HCT116 (cell line): ENCODE measurements at regions not wholly inside any gene's neighbourhood (a gene's known extent, or its start where the extent isn't known, plus 50 kb on each side); places are given as distances from the start of the nearest gene placed in this dataset.

Experiments
- ATAC-seq: fragments of 200-7000 bp; cut with Tn5 transposase; 2 replicates; pipeline ENCODE4 v1.9.1; 2020; ENCODE audit warnings: mild to moderate bottlenecking, moderate library complexity
- BruUV-seq: library from RNA; stranded (reverse); fragments of 400-500 nt; replicated peaks from 2 replicates; lab custom pipeline; 2021; lab: Mats Ljungman, UMichigan
- CTCF ChIA-PET: fragments of 300-600 bp; sonication (Branson Sonifier 250); formaldehyde crosslinking; loops from one replicate; lab custom pipeline; 2021; ENCODE audit warnings: antibody characterized with exemption; lab: Charles Lee
- POLR2A ChIA-PET: fragments of 300-600, 350-600 bp; sonication (Branson Sonifier 250); formaldehyde crosslinking; loops from one replicate; lab custom pipeline; 2021; ENCODE audit warnings: antibody characterized with exemption; lab: Charles Lee
- RAD21 ChIA-PET, 2 experiments: fragments of 300-600 bp; sonication (Branson Sonifier 250); formaldehyde crosslinking; loops; one replicate each; lab custom pipeline; 2023; ENCODE audit warnings: low total read pairs in 2 of 2; ENCODE audit not compliant: uncharacterized antibody in 2 of 2, unreplicated experiment in 2 of 2, low non-redundant PET in 1 of 2; lab: Charles Lee
- DNase-seq: peaks from one replicate; pipeline ENCODE4 v3.0.0-alpha.2; 2010; ENCODE audit warnings: low read depth, low spot score
- H2AFZ ChIP-seq: fragments of 200-600 bp; shearing (Covaris generic), sonication (generic); 2 replicates; pipeline ENCODE4 v1.6.1; 2017; ENCODE audit warnings: low read depth, mixed run types, mixed read lengths, antibody characterized with exemption, low read length; ENCODE audit not compliant: poor library complexity, severe bottlenecking
- H3K27ac ChIP-seq: 2 replicates; pipeline ENCODE4 v1.5.1; 2012; ENCODE audit warnings: low read depth, low read length
- H3K27me3 ChIP-seq: fragments of 200-600 bp; sonication (generic); 2 replicates; pipeline ENCODE4 v1.6.1; 2016; ENCODE audit warnings: mixed run types, low read length, mixed read lengths; ENCODE audit not compliant: insufficient read depth
- H3K36me3 ChIP-seq, 2 experiments: fragments of 200-500 bp in 1 of 2; fragments of 200-600 bp in 1 of 2; sonication (Bioruptor generic) in 1 of 2; sonication (generic) in 1 of 2; 2 replicates each; pipeline versions ENCODE4 v1.5.1 to v1.6.1; 2014 to 2016; ENCODE audit warnings: low read length in 2 of 2, inconsistent platforms in 1 of 2, mixed read lengths in 1 of 2, mixed run types in 1 of 2; ENCODE audit not compliant: insufficient read depth in 2 of 2, control insufficient read depth in 1 of 2
- H3K4me1 ChIP-seq, 2 experiments: fragments of 200-600 bp in 1 of 2; sonication (generic) in 1 of 2; 2 replicates each; pipeline versions ENCODE4 v1.5.1 to v1.6.1; 2012 to 2017; ENCODE audit warnings: low read length in 2 of 2, inconsistent platforms in 1 of 2, mild to moderate bottlenecking in 1 of 2, mixed read lengths in 1 of 2, mixed run types in 1 of 2, moderate library complexity in 1 of 2; ENCODE audit not compliant: insufficient read depth in 2 of 2, control insufficient read depth in 1 of 2
- H3K4me2 ChIP-seq: fragments of 200-600 bp; sonication (generic); 2 replicates; pipeline ENCODE4 v1.6.1; 2017; ENCODE audit warnings: mixed run types, low read length, mixed read lengths
- H3K4me3 ChIP-seq, 2 experiments: fragments of 200-600 bp in 1 of 2; sonication (generic) in 1 of 2; replicated peaks in 1 of 2; 2 replicates each; pipeline ENCODE4 v1.5.1; 2011 to 2016; ENCODE audit warnings: low read length in 2 of 2, control low read depth in 1 of 2, low read depth in 1 of 2, mild to moderate bottlenecking in 1 of 2, mixed read lengths in 1 of 2, mixed run types in 1 of 2
- H3K79me2 ChIP-seq: fragments of 200-600 bp; sonication (generic); 2 replicates; pipeline ENCODE4 v1.6.1; 2017; ENCODE audit warnings: mild to moderate bottlenecking, mixed run types, low read length, moderate library complexity, mixed read lengths; ENCODE audit not compliant: insufficient read depth
- H3K9ac ChIP-seq: fragments of 200-600 bp; sonication (generic); 2 replicates; pipeline ENCODE4 v1.6.1; 2016; ENCODE audit warnings: low read length, mixed read lengths
- H3K9me2 ChIP-seq: fragments of 200-600 bp; sonication (generic), shearing (Covaris generic); 2 replicates; pipeline ENCODE4 v1.6.1; 2017; ENCODE audit warnings: mixed run types, mild to moderate bottlenecking, moderate library complexity; ENCODE audit not compliant: insufficient read depth
- H3K9me3 ChIP-seq, 2 experiments: fragments of 200-500 bp in 1 of 2; fragments of 200-600 bp in 1 of 2; sonication (Bioruptor generic) in 1 of 2; sonication (generic) in 1 of 2; 2 replicates each; pipeline ENCODE4 v1.6.1; 2014 to 2017; ENCODE audit warnings: low read length in 2 of 2, mixed read lengths in 2 of 2, inconsistent platforms in 1 of 2, low read depth in 1 of 2, mild to moderate bottlenecking in 1 of 2, mixed run types in 1 of 2, moderate library complexity in 1 of 2; ENCODE audit not compliant: control insufficient read depth in 1 of 2, insufficient read depth in 1 of 2
- H4K20me1 ChIP-seq: fragments of 200-600 bp; sonication (generic), shearing (Covaris generic); 2 replicates; pipeline ENCODE4 v1.6.1; 2017; ENCODE audit warnings: mixed run types, mild to moderate bottlenecking, moderate library complexity; ENCODE audit not compliant: insufficient read depth
- CEBPB ChIP-seq: IDR thresholded peaks from 2 replicates; pipeline ENCODE4 v1.6.1; 2012; ENCODE audit warnings: low read depth
- ELF1 ChIP-seq: IDR thresholded peaks from 2 replicates; pipeline ENCODE4 v1.6.1; 2012; ENCODE audit warnings: low read depth, borderline replicate concordance
- EZH2phosphoT487 ChIP-seq: fragments of 200-600 bp; IDR thresholded peaks from 2 replicates; pipeline ENCODE4 v1.6.1; 2018; ENCODE audit warnings: antibody characterized with exemption, borderline replicate concordance
- JUND ChIP-seq: IDR thresholded peaks from 2 replicates; pipeline ENCODE4 v1.6.1; 2012
- POLR2AphosphoS5 ChIP-seq: IDR thresholded peaks from 2 replicates; pipeline ENCODE4 v1.6.1; 2011; ENCODE audit warnings: mild to moderate bottlenecking, low read depth, low read length, moderate library complexity
- SP1 ChIP-seq: IDR thresholded peaks from 2 replicates; pipeline ENCODE4 v1.6.1; 2012; ENCODE audit warnings: low read depth
- TCF7L2 ChIP-seq: IDR thresholded peaks from 2 replicates; pipeline ENCODE4 v1.7.0; 2011; ENCODE audit warnings: borderline replicate concordance, inconsistent platforms; ENCODE audit not compliant: insufficient read depth, insufficient read length; ENCODE audit errors: extremely low read depth
- YY1 ChIP-seq: IDR thresholded peaks from 2 replicates; pipeline ENCODE4 v1.6.1; 2011; ENCODE audit warnings: low read length, low read depth, moderate library complexity, mild to moderate bottlenecking; ENCODE audit not compliant: insufficient replicate concordance; ENCODE audit errors: extremely low read depth
- intact Hi-C: fragments of 100-400 bp; cut with micrococcal nuclease; formaldehyde crosslinking; loops from 2 replicates; pipeline ENCODE4 v1.10.0; 2022
- TF ChIP-seq, protein P1 (sequence below): IDR thresholded peaks from 2 replicates; pipeline ENCODE4 v1.6.1; 2012
- TF ChIP-seq, protein P2 (sequence below): IDR thresholded peaks from 2 replicates; pipeline ENCODE4 v1.6.1; 2011; ENCODE audit warnings: mild to moderate bottlenecking, low read length, moderate library complexity; ENCODE audit not compliant: insufficient replicate concordance; ENCODE audit errors: extremely low read depth

DNA sequence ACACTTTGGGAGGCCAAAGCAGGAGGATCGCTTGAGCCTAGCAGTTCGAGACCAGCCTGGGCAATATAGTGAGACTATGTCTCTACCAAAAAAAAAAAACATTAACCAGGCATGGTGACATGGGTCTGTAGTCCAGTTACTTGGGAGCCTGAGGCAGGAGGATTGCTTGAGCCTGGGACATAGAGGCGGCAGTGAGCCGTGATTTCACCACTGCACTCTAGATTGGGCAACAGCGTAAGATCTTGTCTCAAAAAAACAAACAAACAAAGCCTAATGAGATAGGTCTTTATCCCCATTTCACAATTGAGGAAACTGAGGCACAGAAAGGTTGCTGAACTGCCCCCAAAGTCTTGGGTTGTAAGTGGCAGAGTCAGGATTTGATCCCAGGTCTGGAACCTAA is 70.5 kb upstream of the RAD23B start:
- no peak for TF ChIP-seq EZH2phosphoT487
- TF ChIP-seq, protein P1, sequence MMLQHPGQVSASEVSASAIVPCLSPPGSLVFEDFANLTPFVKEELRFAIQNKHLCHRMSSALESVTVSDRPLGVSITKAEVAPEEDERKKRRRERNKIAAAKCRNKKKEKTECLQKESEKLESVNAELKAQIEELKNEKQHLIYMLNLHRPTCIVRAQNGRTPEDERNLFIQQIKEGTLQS, result no peak
- TF ChIP-seq SP1, result no peak
- no peak for TF ChIP-seq ELF1
- no peak for TF ChIP-seq TCF7L2
- no peak for TF ChIP-seq POLR2AphosphoS5
- no peak for TF ChIP-seq JUND
- TF ChIP-seq, protein P2, sequence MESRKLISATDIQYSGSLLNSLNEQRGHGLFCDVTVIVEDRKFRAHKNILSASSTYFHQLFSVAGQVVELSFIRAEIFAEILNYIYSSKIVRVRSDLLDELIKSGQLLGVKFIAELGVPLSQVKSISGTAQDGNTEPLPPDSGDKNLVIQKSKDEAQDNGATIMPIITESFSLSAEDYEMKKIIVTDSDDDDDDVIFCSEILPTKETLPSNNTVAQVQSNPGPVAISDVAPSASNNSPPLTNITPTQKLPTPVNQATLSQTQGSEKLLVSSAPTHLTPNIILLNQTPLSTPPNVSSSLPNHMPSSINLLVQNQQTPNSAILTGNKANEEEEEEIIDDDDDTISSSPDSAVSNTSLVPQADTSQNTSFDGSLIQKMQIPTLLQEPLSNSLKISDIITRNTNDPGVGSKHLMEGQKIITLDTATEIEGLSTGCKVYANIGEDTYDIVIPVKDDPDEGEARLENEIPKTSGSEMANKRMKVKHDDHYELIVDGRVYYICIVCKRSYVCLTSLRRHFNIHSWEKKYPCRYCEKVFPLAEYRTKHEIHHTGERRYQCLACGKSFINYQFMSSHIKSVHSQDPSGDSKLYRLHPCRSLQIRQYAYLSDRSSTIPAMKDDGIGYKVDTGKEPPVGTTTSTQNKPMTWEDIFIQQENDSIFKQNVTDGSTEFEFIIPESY, result no peak
- no peak for TF ChIP-seq YY1
- TF ChIP-seq CEBPB, result no peak
- Histone ChIP-seq H3K9me3 (no peaks in the 10 kb centered on the region), H3K27me3 (no peaks in the 10 kb centered on the region), H3K9me2 (no peaks in the 10 kb centered on the region), H2AFZ (no peak overlapping the region), H3K4me2 (peak overlapping the region; percentile 83), H3K36me3 (no peaks in the 10 kb centered on the region; a peak in 1 of 4 replicates), H3K27ac (peak overlapping the region; percentile 94), H3K9ac (peak overlapping the region; percentile 57), H3K79me2 (no peaks in the 10 kb centered on the region), H3K4me1 (peaks cover 65 to 90% of the 10 kb centered on the region in 2 experiments), H4K20me1 (no peaks in the 10 kb centered on the region), H3K4me3 (peak overlapping the region in 1 of 2 experiments; percentile 37; a peak in 2 of 4 replicates)
- BruUV-seq, result no TSS peak
- ChIA-PET RAD21 (no interaction called here), CTCF (no interaction called here), POLR2A (interaction anchor here (1.0 to 1.5 kb wide), 3 partner anchors 11 to 91 kb away, joined by 3 to 6 read pairs (median 3); no protein-coding TSS in a partner anchor)
- ATAC-seq (no peak), DNase-seq (no peak)
- intact Hi-C loops, result loop anchor here (2.0 kb wide), 1 partner anchor 70 kb away; the partner anchor contains the start of gene RAD23B
